SH-SY5Y (cell line): ENCODE measurements at regions not wholly inside any gene's neighbourhood (a gene's known extent, or its start where the extent isn't known, plus 50 kb on each side); places are given as distances from the start of the nearest gene placed in this dataset.

Source experiments
- GATA2 ChIP-seq: IDR thresholded peaks from 2 replicates; pipeline ENCODE4 v1.6.1; 2011; ENCODE audit warnings: mild to moderate bottlenecking, low read depth, low read length
- GATA3 ChIP-seq: IDR thresholded peaks from 2 replicates; pipeline ENCODE4 v1.6.1; 2011; ENCODE audit warnings: low read depth, mild to moderate bottlenecking, low read length, moderate library complexity

GRCh38 chr4:116197317-116197809 is 888.0 kb downstream of the TRAM1L1 start:
- TF ChIP-seq GATA3 = no peak
- no peak for TF ChIP-seq GATA2
